ENCODE measurements at regions not wholly inside any gene's neighbourhood (a gene's known extent, or its start where the extent isn't known, plus 50 kb on each side); places are given as distances from the start of the nearest gene placed in this dataset.

GRCh38 chr1:157209514-157209913 lies 71.3 kb upstream of the ETV3 start:
- TF ChIP-seq, protein P1, sequence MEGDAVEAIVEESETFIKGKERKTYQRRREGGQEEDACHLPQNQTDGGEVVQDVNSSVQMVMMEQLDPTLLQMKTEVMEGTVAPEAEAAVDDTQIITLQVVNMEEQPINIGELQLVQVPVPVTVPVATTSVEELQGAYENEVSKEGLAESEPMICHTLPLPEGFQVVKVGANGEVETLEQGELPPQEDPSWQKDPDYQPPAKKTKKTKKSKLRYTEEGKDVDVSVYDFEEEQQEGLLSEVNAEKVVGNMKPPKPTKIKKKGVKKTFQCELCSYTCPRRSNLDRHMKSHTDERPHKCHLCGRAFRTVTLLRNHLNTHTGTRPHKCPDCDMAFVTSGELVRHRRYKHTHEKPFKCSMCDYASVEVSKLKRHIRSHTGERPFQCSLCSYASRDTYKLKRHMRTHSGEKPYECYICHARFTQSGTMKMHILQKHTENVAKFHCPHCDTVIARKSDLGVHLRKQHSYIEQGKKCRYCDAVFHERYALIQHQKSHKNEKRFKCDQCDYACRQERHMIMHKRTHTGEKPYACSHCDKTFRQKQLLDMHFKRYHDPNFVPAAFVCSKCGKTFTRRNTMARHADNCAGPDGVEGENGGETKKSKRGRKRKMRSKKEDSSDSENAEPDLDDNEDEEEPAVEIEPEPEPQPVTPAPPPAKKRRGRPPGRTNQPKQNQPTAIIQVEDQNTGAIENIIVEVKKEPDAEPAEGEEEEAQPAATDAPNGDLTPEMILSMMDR (IDR thresholded peaks at IDR 0.05 in 4 of 5, conservative IDR thresholded peaks at IDR 0.05 in 1 of 5): no peak
- TF ChIP-seq POLR2A (IDR thresholded peaks at IDR 0.05): no peak

Measured in gastrocnemius medialis (tissue), 4 donors.